ENCODE measurements at regions not wholly inside any gene's neighbourhood (a gene's known extent, or its start where the extent isn't known, plus 50 kb on each side); places are given as distances from the start of the nearest gene placed in this dataset.

GRCh38 chr7:51785876-51786275 is 469.3 kb upstream of the COBL start:
- Histone ChIP-seq H3K27ac (no peak overlapping the region), H3K36me3 (ENCODE audit: low read depth) (no peaks in the 10 kb centered on the region), H3K79me2 (ENCODE audit: low read depth) (no peaks in the 10 kb centered on the region), H2AFZ (no peak overlapping the region), H3F3A (ENCODE audit: insufficient read depth, low read depth) (no peaks in the 10 kb centered on the region), H4K20me1 (ENCODE audit: insufficient read depth) (no peaks in the 10 kb centered on the region), H3K9me2 (ENCODE audit: insufficient read depth) (no peaks in the 10 kb centered on the region; the same call in 1 of the 2 replicates), H3K27me3 (ENCODE audit: insufficient read depth, low read depth) (0 out of 2 replicates have a peak, but pooled peaks cover 3% of the 10 kb centered on the region), H3K4me1 (replicated peaks; ENCODE audit: insufficient read depth) (no peaks in the 10 kb centered on the region), H3K9me3 (ENCODE audit: insufficient read depth, low read depth) (no peaks in the 10 kb centered on the region), H3K4me2 (no peak overlapping the region), H3K4me3 (no peak overlapping the region)
- ChIA-PET POLR2A (ENCODE audit: unreplicated experiment) (no interaction called here), CTCF (no interaction called here)
- intact Hi-C loops (cut with micrococcal nuclease; ENCODE audit: unreplicated experiment), result no loop called here
- no peak for DNase-seq
- BruUV-seq (replicated peaks), result no TSS peak
- no peak for TF ChIP-seq CTCF (conservative IDR thresholded peaks at IDR 0.05)
- no peak for TF ChIP-seq EZH2 (IDR thresholded peaks at IDR 0.05; ENCODE audit: low read depth)

- H3K4me3 ChIP-seq, result no peak overlapping the region
- H3K9me3 ChIP-seq (ENCODE audit: insufficient read depth, low read depth), result no peaks in the 10 kb centered on the region
- intact Hi-C loops (cut with micrococcal nuclease; ENCODE audit: unreplicated experiment), result no loop called here
- H3K4me1 ChIP-seq (replicated peaks; ENCODE audit: insufficient read depth), result no peaks in the 10 kb centered on the region
- no peak overlapping the region for H3K27ac ChIP-seq
- no peak overlapping the region for H2AFZ ChIP-seq
- H3K79me2 ChIP-seq (ENCODE audit: low read depth), result no peaks in the 10 kb centered on the region
- CTCF ChIA-PET, result no interaction called here
- H3K36me3 ChIP-seq (ENCODE audit: low read depth), result no peaks in the 10 kb centered on the region
- POLR2A ChIA-PET (ENCODE audit: unreplicated experiment), result no interaction called here
- H3F3A ChIP-seq (ENCODE audit: insufficient read depth, low read depth), result no peaks in the 10 kb centered on the region
- no peak overlapping the region for H3K4me2 ChIP-seq
- H3K9me2 ChIP-seq (ENCODE audit: insufficient read depth), result no peaks in the 10 kb centered on the region; the same call in 1 of the 2 replicates
- DNase-seq, result no peak
- H3K27me3 ChIP-seq (ENCODE audit: insufficient read depth, low read depth), result 0 out of 2 replicates have a peak, but pooled peaks cover 3% of the 10 kb centered on the region
- no peak for TF ChIP-seq CTCF (conservative IDR thresholded peaks at IDR 0.05)
- TF ChIP-seq EZH2 (IDR thresholded peaks at IDR 0.05; ENCODE audit: low read depth), result no peak
- H4K20me1 ChIP-seq (ENCODE audit: insufficient read depth), result no peaks in the 10 kb centered on the region
- BruUV-seq (replicated peaks), result no TSS peak
Measured at GRCh38 chr7:51785171-51785570, 468.6 kb upstream of the COBL start.

DNA sequence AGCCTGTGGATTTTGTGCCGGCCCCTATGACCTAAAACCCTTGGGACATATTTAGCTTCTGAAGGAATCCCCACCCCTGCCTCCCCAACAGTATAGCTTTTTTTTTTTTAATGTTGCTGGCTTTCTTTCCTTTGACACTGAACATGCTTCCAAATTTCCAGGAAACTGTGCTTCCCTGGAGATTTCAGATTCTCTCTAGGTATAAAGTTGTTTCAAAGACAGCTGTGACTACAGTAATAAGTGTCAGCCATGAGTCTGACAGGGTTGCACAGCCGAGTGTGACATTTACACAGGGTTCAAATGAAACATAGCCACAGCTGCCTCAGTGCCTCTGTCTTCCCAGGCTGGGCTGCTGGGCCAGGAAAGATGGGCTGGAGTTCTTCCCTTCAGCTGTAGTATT is 466.6 kb upstream of the COBL start:
- Histone ChIP-seq H4K20me1 (ENCODE audit: insufficient read depth) (no peaks in the 10 kb centered on the region), H3K4me2 (no peak overlapping the region), H3K9me2 (ENCODE audit: insufficient read depth) (no peaks in the 10 kb centered on the region; the same call in 1 of the 2 replicates), H3K4me3 (no peak overlapping the region), H3K79me2 (ENCODE audit: low read depth) (no peaks in the 10 kb centered on the region), H3K4me1 (replicated peaks; ENCODE audit: insufficient read depth) (no peaks in the 10 kb centered on the region), H3K9me3 (ENCODE audit: insufficient read depth, low read depth) (no peaks in the 10 kb centered on the region), H3F3A (ENCODE audit: insufficient read depth, low read depth) (no peaks in the 10 kb centered on the region), H3K27ac (no peak overlapping the region), H3K36me3 (ENCODE audit: low read depth) (no peaks in the 10 kb centered on the region), H2AFZ (no peak overlapping the region), H3K27me3 (ENCODE audit: insufficient read depth, low read depth) (0 out of 2 replicates have a peak, but pooled peaks cover 3% of the 10 kb centered on the region)
- no TSS peak for BruUV-seq (replicated peaks)
- intact Hi-C loops (cut with micrococcal nuclease; ENCODE audit: unreplicated experiment), result no loop called here
- ChIA-PET CTCF (no interaction called here), POLR2A (ENCODE audit: unreplicated experiment) (no interaction called here)
- TF ChIP-seq CTCF (conservative IDR thresholded peaks at IDR 0.05), result no peak
- TF ChIP-seq EZH2 (IDR thresholded peaks at IDR 0.05; ENCODE audit: low read depth), result no peak
- no peak for DNase-seq
